Fibroblast of lung (primary cell): ENCODE measurements at regions not wholly inside any gene's neighbourhood (a gene's known extent, or its start where the extent isn't known, plus 50 kb on each side); places are given as distances from the start of the nearest gene placed in this dataset.

Experiments
- EZH2 ChIP-seq: IDR thresholded peaks from 2 replicates; pipeline ENCODE4 v1.5.1; 2012; ENCODE audit warnings: low read length, control low read depth, mild to moderate bottlenecking; ENCODE audit errors: missing control alignments
- TF ChIP-seq, protein P1 (sequence below), 2 donors: IDR thresholded peaks in 1 of 2; conservative IDR thresholded peaks in 1 of 2; 1 replicate in 1 of 2; 2 replicates in 1 of 2; pipeline ENCODE4 v1.5.1; 2011 to 2012; ENCODE audit warnings: low read length in 2 of 2, control low read depth in 1 of 2, inconsistent platforms in 1 of 2, low read depth in 1 of 2, mild to moderate bottlenecking in 1 of 2

DNA sequence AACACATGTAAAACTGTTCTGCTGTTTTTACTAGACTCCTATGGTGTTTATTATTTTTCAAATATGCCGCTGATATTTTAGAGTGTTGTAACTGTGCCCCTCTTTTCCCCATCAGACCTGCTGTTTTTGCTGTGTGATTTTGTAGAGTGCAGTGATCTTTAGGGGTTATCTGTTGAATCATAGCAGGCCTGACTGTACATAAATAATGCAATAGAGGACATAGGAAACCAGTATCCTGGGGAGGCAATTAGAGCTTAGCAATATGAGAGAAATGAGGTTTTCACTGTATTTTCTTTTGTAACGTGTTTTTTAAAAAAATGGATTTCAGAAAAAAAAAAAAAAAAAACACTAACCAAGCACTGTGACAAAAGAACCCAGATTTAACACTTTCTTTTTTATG is 662.2 kb downstream of the TOX3 start:
- TF ChIP-seq, protein P1, sequence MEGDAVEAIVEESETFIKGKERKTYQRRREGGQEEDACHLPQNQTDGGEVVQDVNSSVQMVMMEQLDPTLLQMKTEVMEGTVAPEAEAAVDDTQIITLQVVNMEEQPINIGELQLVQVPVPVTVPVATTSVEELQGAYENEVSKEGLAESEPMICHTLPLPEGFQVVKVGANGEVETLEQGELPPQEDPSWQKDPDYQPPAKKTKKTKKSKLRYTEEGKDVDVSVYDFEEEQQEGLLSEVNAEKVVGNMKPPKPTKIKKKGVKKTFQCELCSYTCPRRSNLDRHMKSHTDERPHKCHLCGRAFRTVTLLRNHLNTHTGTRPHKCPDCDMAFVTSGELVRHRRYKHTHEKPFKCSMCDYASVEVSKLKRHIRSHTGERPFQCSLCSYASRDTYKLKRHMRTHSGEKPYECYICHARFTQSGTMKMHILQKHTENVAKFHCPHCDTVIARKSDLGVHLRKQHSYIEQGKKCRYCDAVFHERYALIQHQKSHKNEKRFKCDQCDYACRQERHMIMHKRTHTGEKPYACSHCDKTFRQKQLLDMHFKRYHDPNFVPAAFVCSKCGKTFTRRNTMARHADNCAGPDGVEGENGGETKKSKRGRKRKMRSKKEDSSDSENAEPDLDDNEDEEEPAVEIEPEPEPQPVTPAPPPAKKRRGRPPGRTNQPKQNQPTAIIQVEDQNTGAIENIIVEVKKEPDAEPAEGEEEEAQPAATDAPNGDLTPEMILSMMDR (conservative IDR thresholded peaks at IDR 0.05 in 1 of 2, IDR thresholded peaks at IDR 0.05 in 1 of 2; ENCODE audit: low read depth in 1 of 2, low read length in 2 of 2): no peak
- no peak for TF ChIP-seq EZH2
